22Rv1 (cell line): ENCODE measurements at regions not wholly inside any gene's neighbourhood (a gene's known extent, or its start where the extent isn't known, plus 50 kb on each side); places are given as distances from the start of the nearest gene placed in this dataset.

ENCODE experiments used
- ZFX ChIP-seq: fragments of 450-650 bp; IDR thresholded peaks from 2 replicates; pipeline ENCODE4 v1.6.1; 2017; ENCODE audit warnings: antibody characterized with exemption, borderline replicate concordance
- TF ChIP-seq, protein P1 (sequence below): fragments of 450-650 bp; IDR thresholded peaks from 2 replicates; pipeline ENCODE4 v1.5.1; 2017; ENCODE audit warnings: mild to moderate bottlenecking

GRCh38 chr3:177308911-177309310, 111.6 kb upstream of the TBL1XR1 start:
- TF ChIP-seq, protein P1, sequence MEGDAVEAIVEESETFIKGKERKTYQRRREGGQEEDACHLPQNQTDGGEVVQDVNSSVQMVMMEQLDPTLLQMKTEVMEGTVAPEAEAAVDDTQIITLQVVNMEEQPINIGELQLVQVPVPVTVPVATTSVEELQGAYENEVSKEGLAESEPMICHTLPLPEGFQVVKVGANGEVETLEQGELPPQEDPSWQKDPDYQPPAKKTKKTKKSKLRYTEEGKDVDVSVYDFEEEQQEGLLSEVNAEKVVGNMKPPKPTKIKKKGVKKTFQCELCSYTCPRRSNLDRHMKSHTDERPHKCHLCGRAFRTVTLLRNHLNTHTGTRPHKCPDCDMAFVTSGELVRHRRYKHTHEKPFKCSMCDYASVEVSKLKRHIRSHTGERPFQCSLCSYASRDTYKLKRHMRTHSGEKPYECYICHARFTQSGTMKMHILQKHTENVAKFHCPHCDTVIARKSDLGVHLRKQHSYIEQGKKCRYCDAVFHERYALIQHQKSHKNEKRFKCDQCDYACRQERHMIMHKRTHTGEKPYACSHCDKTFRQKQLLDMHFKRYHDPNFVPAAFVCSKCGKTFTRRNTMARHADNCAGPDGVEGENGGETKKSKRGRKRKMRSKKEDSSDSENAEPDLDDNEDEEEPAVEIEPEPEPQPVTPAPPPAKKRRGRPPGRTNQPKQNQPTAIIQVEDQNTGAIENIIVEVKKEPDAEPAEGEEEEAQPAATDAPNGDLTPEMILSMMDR: no peak
- no peak for TF ChIP-seq ZFX
